HG02938 (cell line): ENCODE measurements at regions not wholly inside any gene's neighbourhood (a gene's known extent, or its start where the extent isn't known, plus 50 kb on each side); places are given as distances from the start of the nearest gene placed in this dataset.
"Not testable (repeated sequence)": the region's sequence is repeated elsewhere in the genome, so short reads cannot be mapped to it uniquely, and the experiment has no call there.

Experiments
- ATAC-seq: cut with Tn5 transposase; IDR thresholded peaks from one replicate; pipeline ENCODE4 v1.9.1; 2021; ENCODE audit warnings: mild to moderate bottlenecking, moderate library complexity; ENCODE audit not compliant: unreplicated experiment

- ATAC-seq = no peak
These were observed 535.7 kb upstream of the ACO1 start for GRCh38 chr9:31848505-31849285.

GRCh38 chr9:31854187-31854586, 530.3 kb upstream of the ACO1 start:
- ATAC-seq = no peak

- no peak for ATAC-seq
These were observed 515.6 kb upstream of the ACO1 start for GRCh38 chr9:31868830-31869229.

GRCh38 chr9:31870276-31870675, 514.2 kb upstream of the ACO1 start:
- no peak for ATAC-seq

- no peak for ATAC-seq
These were observed 510.7 kb upstream of the ACO1 start for GRCh38 chr9:31873722-31874121.

GRCh38 chr9:31894008-31894407, 490.4 kb upstream of the ACO1 start:
- no peak for ATAC-seq

GRCh38 chr9:31908158-31908890, 476.1 kb upstream of the ACO1 start:
- peak; percentile 71 for ATAC-seq

- no peak for ATAC-seq
These were observed 475.5 kb upstream of the ACO1 start for GRCh38 chr9:31908891-31909480.

- ATAC-seq = no peak
These were observed 471.8 kb upstream of the ACO1 start for GRCh38 chr9:31912636-31913035.

GRCh38 chr9:31916591-31917241, 467.7 kb upstream of the ACO1 start:
- ATAC-seq = no peak

GRCh38 chr9:31937737-31938136, 446.7 kb upstream of the ACO1 start:
- ATAC-seq = not testable (repeated sequence)

- ATAC-seq = no peak
These were observed 433.7 kb upstream of the ACO1 start for GRCh38 chr9:31950756-31951155.

- no peak for ATAC-seq
These were observed 425.9 kb upstream of the ACO1 start for GRCh38 chr9:31958572-31958971.

GRCh38 chr9:31969552-31969951, 414.9 kb upstream of the ACO1 start:
- no peak for ATAC-seq

- no peak for ATAC-seq
These were observed 400.5 kb upstream of the ACO1 start for GRCh38 chr9:31983895-31984294.

- no peak for ATAC-seq
These were observed 388.1 kb upstream of the ACO1 start for GRCh38 chr9:31996331-31996730.

GRCh38 chr9:32004431-32005076, 379.9 kb upstream of the ACO1 start:
- no peak for ATAC-seq

GRCh38 chr9:32010322-32010721, 374.1 kb upstream of the ACO1 start:
- ATAC-seq = no peak

GRCh38 chr9:32011049-32011448, 373.4 kb upstream of the ACO1 start:
- ATAC-seq = no peak

- ATAC-seq = no peak
These were observed 368.6 kb upstream of the ACO1 start for GRCh38 chr9:32015795-32016194.

GRCh38 chr9:32045513-32045912, 338.9 kb upstream of the ACO1 start:
- no peak for ATAC-seq
